Stimulated activated CD4-positive, alpha-beta T cell treated with anti-CD3 and anti-CD28 coated beads, Interleukin-15, amount 100 ng/mL, for 48 hours (primary cell): ENCODE measurements at regions not wholly inside any gene's neighbourhood (a gene's known extent, or its start where the extent isn't known, plus 50 kb on each side); places are given as distances from the start of the nearest gene placed in this dataset.

Experiments used
- DNase-seq, 2 donors: peaks; one replicate each; pipeline ENCODE4 v3.0.0-alpha.2; 2020; ENCODE audit warnings: low read depth in 2 of 2

DNA sequence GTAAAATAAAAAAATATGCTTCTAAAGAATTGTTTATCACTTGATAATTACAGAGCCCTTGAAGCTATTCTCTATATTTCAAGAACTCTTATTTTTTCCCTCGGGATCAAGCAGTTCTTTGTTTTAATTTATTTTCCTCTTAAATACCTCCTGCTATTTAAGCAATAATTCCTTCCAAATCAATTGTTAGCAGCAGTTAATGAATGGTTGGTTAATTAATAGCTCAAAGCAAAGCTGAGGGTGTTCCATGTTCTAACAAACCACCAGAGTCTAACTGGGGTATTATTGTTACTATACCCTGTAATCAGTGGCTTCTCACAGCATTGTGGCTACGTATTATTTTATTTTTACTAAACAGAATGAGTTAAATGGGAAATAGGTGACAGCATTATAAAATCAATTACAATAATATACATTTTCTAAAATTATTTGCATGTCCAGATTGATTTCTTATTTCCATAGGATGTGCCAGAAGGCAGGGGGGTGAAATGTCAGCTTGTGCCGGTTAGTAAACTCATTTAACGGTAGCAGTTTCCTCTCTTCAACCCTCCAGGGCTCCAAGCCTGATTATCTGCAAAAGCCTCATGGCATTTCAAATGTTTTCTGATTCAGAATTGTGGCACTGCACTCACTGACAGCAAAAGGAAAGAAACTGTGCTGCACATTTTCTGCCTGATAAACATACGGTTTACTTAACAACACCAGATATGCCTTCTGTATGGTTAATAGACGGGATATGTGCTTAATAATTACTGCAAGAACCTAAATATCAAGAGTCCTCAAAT is 286.9 kb upstream of the EMCN start:
- no peak for DNase-seq

DNA sequence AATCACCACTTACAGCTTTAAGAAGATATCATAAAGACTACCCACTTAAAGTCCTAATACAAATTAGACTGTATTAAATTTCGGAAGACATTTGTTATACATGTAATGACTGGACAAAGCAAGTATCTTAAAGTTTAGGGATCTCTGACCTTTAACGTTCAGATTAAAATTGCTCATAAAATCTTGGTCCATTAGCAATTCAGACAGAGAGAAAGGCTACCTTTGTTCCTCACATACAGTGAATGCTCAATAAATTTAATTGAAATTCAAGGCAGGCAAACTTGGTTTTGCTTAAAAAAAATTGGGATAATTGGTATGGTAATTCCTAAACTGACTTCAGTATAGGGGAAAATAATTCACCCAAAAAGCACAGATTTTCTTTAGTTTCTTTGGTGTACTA is 285.9 kb upstream of the EMCN start:
- DNase-seq: no peak

DNA sequence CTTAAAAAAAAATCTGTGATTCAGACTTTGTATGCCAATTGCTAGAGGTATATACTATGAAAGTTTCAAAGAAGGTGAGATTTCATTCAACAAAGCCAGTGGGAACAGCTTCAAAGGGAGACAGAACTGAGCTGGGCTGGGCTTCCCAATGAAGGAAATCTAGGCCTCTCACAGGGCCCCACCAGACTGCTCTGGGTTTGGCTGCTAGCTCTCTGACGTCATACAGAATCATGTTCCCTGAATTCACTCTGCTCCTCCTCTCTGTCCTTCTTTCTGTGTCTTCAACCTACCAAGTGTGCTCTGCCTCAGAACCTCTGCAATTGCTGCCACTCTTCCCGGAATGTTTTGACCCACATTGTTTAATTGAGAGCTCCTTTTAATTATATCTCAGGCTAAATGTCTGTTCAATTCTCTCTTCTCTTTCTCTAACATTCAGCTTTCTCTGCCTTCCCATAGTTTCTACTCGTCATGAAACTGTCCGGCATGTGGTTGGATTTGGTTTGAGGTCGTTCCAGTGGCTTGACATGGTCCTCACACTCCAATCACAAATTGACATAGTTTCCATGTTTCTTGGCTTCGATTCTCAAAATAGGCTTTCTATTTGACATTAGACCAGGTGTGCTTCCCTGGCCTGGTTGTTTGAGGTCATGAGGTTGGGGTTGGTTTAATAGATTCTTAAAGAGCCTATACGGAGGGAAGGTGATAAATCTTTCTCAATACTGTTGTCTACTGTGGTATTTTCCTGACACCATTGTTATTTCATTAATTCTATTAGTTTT is 282.1 kb upstream of the EMCN start:
- DNase-seq: no peak

DNA sequence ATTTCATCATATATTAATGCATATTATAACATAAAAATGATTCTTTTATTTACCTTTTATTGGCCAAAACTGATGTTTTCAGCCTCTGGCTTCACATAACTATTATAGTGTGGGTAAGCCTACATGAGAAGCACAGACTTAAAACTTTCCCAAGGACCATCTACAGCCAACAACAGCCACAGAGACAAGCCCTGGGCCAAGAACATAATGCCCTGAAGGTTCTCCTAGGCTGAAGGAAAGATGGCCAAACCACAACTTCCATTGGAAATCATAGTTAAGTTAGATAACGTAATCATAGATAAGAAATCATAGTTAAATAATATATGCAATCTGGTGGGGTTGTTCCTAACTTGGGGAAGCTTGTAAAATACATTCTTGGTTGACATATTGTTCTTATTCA is 280.0 kb upstream of the EMCN start:
- DNase-seq: no peak

DNA sequence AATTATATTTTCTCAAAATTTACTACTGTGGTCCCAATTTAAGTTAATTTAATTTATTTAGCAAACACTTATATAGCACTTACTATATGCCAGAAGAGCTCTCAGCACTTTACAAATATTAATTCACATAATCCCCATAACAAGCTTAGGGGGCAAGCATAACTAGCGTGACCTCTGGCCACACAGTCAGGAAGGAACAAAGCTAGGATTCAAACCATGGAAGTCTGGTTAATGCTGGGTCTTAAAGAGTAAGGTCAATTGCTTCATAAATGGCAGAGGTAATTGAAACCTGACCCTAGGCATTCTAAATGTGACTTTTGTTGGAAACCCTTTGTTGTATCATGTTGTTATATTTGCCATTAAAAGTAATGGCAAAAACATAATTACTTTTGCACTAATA is 279.5 kb upstream of the EMCN start:
- no peak for DNase-seq

DNA sequence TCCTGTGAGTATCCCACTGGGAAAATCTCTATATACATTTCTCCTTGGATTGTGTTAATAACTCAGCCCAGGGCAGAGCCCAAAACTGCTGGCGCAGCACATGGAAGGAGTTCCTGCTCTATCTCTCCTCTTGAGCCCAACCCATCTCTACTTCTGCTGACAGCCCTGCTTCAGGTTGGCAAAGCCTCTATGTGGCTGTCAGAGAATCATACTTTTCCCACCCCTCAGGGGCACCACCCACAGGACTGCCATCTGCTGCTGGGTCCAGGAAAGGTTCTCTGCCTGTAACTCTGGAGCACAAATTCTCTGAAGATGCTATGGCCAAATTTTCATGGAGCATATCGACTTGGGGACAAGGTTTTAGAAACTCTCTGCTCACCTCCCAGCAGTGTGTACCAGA is 278.5 kb upstream of the EMCN start:
- no peak for DNase-seq

DNA sequence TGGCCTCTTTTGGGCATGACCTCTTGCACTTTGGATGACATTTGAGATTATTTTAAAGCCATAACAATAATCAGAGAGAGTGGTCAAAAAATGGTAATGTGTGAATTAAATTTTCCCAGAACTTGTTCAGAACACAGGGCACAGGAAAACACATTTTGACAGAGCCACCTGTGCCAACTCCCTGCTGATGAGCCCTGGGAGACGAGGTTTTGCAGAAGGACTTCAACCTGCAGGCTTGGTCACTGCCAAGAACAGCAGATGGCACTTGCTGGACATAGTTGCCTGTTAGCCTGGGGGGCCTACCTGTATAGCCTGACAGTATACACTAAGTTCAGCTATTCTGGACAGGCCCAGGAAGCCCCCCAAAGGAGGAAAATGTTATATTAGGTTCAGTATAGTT is 277.8 kb upstream of the EMCN start:
- no peak for DNase-seq

DNA sequence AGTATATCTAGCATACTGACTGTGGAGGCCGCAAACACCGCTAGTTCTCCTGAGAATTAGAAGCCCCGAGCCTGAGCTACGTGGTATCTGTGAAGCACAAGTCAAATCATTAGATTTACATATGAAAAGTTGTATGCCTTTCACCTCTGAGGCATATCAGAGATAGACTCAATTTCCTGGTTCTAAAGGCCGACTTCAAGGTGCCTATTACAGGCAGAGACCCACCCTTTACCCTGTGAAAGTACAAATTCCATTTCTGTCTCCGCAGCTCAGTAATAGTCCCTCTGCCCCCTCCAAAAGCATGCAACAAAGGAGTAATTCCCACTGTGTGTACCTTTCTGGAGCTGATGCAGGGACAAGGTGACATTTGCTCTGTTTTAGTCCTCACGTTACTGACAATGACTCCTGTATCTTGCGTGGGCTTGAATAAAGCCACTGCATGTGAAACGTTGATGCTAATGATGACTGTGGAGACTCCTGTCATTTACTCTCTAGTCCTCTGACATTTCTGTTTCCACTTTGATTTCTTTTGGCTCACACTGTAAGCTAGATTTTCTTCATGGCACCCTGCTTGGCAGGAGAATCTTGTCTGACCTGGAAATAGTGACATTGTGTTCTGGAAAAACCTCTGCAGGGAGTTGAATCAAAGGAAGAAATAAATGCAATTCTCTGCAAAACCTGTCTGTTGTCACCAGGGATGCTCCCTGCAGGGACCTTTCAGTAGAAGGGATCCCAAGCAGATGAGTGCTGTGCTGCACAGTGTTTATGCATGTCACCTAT is 273.2 kb upstream of the EMCN start:
- no peak for DNase-seq

DNA sequence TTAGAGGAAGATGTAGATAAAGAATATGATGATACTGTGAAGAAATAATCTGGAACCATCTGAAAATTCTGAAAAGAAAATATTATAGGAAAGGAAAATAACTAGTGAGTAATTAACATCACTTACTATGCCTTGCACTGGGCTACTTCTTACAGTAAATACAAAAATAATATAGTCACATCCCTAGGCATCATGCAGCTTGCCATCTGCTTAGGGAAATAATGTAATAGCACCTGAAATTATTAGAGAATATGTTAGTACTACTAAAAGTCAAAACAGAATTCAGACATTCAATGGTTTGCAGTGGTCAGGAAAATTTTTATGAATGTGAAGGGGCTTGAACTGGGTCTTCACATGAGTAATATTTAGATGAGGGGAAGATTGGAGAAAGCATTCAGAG is 272.2 kb upstream of the EMCN start:
- DNase-seq: no peak

DNA sequence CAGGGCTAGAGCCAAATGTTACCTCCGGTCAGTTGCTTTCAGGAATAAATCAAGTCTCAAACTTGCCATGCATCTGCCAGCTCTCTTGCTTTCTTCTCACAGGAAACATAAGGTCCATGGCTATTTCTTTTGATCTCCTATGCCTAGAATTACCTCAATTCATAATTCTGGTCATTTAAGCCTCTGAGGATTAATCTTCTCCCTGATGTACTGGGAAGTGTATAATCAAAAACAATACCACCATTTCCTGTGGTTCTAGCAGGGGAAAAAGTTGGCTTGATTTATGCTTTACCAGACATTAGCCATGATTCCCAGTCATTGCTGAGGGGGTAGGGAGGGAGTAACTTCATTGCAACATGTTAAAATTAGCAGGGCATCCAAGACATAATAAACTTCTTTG is 268.7 kb upstream of the EMCN start:
- no peak for DNase-seq

DNA sequence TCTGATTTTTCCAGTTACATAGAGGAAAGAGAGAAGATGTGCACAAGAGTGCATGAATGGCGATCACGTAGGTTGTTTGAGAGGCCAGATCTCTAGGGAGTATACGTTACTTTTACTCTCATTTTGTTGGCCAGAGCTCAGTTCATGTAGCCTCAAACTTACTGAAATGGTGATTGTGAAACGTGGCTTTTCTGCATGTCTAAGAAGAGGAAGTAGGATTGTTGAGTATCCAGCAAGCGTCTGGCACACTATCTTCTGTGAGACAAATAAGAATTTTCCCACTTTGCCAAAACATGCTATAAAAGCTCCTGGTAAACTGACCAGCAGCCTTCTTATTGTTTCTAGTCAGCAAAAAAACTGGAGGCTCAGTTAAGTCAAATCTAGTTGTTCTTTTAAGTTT is 264.5 kb upstream of the EMCN start:
- no peak for DNase-seq

DNA sequence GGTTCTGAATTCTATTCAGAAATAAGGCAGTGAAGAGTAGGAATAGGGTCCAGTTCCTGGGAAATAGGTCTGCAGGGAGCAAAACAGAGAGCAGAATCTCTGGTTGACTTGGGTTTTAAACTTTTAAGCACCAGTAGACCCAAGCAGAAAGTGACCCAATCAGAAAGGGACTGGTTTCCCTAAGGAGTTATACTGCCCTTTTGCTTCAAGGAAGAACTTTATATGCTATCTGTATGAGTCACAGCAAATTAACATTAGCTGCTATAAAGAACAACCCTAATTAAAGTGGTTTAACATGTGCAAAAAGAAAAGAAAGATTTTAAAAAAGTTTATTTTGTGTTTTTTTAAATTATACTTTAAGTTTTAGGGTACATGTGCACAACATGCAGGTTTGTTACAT is 263.6 kb upstream of the EMCN start:
- DNase-seq: no peak

DNA sequence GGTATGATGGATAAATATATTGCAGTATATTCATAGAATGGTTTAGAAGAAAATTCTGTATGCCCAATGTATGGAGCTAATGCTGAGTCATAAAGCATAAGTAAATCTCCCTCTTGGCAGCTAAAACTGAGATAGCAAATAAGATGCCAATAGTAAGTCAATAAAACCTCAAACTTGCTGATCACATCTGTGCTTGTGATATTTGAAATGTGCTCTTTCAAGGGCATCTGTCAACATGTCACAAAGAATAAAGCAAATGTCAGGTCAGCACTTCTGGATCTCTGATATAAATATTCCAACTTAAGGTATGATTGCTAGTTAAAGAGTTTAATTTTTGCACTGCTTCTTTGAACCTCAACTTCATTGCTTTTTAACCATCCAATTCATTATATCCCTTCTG is 262.3 kb upstream of the EMCN start:
- no peak for DNase-seq

DNA sequence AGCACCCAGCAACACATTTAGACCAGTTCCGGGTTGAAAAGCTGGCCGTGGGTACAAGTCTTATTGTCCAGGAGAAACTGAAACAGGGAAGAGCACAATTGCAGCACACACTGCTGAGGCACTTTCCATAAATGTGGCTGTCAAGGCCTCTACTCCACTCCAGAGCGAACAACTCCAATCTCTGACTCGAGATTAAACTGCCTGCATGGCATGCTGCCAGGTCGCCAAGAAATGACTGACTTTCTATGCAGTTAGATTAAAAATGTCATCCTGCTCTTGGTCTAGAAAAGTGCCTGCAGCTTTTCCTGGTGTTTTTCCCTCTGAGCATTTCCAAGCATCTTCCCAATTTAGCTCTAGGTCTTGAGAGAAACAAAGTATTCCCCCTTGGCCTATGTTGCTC is 260.6 kb upstream of the EMCN start:
- DNase-seq: no peak

DNA sequence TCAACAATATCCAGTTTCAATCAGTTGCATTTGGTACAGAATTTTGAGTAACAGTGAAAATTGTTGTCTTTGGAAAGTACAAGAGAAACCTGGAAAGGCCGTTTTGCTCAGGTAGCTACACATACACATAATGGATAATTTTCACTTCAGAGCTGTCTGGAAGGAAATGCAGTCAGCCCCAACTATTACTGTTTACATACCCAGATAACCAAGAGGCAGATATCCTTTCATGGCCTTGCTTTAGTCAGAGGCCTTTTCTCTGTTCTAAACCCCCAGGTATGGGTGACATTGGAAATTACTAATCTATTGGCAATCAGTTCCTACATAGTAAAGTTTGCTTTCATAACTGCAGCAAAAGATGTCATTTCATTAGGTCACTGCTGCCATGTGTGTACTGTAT is 244.9 kb upstream of the EMCN start:
- no peak for DNase-seq

DNA sequence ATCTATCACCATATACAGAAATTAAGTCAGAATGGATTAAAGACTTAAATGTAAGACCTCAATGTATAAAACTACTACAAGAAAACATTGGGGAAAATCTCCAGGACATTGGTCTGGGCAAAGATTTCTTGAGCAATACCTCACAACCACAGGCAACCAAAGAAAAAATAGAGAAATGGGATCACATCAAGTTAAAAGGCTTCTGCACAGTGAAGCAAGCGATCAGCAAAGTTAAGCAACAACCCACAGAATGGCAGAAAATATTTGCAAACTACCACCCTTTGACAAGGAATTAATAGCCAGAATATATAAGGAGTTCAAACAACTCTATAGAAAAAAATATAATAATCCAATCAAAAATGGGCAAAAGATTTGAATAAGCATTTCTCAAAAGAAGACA is 236.9 kb upstream of the EMCN start:
- DNase-seq: no peak

DNA sequence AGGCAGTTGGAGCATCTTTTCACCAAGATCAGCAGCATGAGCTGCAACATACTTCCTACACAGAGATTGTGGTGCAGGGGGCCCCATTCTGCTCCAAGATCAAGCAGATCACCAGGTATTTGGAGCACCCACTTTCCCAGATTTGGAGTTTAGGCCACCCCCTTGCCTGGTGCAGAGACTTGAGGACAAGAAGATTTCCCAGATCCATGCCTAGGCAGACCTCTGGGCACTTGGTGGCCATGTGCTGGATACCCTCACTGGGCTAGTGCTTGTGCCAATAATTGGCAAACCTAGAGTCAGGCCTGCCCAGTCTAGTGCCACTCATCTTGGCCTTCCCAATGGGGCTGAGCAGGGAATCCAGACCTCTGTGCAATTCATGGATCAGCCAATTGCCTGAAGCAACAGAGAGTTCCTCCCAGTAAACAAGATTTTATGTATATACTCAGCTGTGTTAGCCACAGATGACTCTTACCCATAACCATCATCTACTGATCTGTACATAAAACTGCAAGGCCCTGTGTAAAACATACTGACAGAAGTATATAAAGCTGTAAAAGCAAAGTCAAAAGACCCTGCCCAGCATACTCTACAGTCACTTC is 228.4 kb upstream of the EMCN start:
- DNase-seq: no peak

DNA sequence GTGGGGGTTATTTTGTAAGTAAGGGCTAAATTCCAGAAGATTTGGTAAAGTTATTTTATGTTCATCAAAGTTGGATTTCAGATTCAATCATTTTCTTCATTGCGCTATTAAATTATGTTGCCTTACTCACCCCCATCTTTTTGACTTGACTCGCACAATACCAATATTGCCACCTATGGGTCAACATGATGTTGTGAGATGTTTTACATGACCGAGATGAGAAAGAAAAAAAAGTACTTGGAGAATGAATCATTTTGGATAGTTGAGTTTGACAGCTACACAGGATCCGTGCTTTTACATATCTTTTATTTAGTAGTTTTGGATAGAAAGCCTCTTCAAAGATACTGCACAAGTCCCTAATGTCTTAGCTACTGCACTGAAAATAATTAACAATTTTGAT is 224.2 kb upstream of the EMCN start:
- no peak for DNase-seq

DNA sequence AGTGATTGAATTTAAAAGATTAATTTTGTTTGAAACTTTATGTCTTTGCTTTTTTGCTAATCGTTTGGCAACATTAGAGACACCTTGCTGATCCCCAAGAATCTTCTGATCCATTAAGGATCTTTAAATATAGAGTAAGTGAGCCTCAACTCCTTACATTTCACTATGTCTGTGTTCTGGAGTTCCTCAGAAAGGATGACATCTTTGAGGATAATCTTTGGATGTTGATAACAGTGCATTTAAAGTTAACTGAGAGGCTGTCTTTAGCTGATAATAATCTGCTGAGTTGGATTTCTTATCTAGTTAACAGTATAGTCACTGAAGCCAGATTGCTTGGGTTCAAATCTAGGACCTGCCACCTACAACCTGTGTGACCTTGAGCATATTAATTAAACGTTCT is 221.6 kb upstream of the EMCN start:
- no peak for DNase-seq

DNA sequence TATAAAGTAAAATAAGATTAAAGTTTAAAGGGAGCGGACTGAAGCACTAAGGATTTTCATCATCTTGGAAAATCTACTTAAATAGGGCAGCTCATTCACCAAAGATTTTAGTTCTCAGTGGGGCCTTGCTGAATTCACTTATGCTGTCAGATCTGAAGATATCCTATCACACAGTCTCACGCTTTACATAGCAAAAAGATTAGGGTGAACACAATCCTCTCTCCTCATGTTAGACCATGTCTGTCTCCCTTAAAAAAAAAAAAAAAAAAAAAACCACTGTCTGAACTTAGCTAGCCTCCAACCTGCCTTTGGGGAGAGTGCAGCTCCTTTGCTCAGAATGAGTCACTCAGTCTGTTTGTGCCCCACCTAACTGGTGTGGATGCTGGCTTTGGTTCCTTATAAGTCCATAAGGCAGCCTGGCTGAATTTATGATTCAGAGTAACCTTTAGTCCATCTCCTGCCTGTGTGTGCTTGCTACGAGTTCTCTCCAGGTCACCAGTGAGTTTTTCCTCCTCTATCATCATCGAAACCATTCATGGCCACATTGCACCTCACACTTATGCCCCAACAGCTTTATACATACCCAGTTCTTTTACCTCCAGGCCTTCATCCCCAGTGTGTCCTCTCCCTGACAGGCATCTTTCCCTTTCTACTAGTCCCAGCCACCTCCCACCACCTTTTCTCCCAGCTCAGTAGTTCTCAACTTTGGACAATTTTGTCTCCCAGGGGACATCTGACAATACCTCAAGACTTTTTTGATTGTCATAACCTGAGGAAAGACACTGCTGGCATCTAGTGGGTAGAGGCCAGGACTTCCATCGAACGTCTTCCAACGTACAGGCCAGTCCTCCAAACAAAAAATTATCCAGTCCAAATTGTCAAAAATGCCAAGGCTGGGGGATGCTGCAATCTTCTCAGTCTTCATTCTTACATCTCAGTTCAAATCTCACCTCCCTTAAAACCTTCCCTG is 220.7 kb upstream of the EMCN start:
- DNase-seq: no peak
